ENCODE measurements at regions not wholly inside any gene's neighbourhood (a gene's known extent, or its start where the extent isn't known, plus 50 kb on each side); places are given as distances from the start of the nearest gene placed in this dataset.

DNA sequence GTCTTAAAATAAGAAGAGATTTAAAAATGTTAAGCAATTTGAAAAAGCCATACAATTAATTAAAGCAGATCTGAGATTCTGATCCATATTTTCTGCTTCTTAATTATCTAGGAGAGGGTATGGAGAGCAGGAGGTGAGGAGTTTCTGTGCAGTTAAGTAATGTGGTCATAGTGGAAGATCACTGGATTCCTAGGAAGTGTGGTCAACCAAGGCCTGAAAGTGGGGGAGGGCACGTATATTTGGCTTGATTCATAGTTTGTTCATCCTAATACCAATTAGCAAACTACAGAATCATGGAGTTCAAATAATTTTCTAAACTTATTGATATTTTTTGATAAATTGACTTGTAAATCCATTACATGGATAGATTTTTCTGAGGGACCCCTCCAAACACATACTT, 768.3 kb downstream of the RAPGEF2 start:
- no peak overlapping the region for H3K4me3 ChIP-seq (replicated peaks in 1 of 2; ENCODE audit: low read depth in 2 of 2, low read length in 2 of 2)
- no peak for DNase-seq (ENCODE audit: low read depth in 2 of 2)
- no peak for TF ChIP-seq CTCF (IDR thresholded peaks at IDR 0.05; ENCODE audit: low read depth, low read length)

- DNase-seq (ENCODE audit: low read depth in 2 of 2) = no peak
- no peak overlapping the region for H3K4me3 ChIP-seq (replicated peaks in 1 of 2; ENCODE audit: low read depth in 2 of 2, low read length in 2 of 2)
- TF ChIP-seq CTCF (IDR thresholded peaks at IDR 0.05; ENCODE audit: low read depth, low read length) = no peak
Observed at GRCh38 chr4:159881158-159881557, 778.3 kb downstream of the RAPGEF2 start.

- TF ChIP-seq CTCF (IDR thresholded peaks at IDR 0.05; ENCODE audit: low read depth, low read length) = no peak
- no peak overlapping the region for H3K4me3 ChIP-seq (replicated peaks in 1 of 2; ENCODE audit: low read depth in 2 of 2, low read length in 2 of 2)
- no peak for DNase-seq (ENCODE audit: low read depth in 2 of 2)
Observed at GRCh38 chr4:159884989-159885388, 782.1 kb downstream of the RAPGEF2 start.

DNA sequence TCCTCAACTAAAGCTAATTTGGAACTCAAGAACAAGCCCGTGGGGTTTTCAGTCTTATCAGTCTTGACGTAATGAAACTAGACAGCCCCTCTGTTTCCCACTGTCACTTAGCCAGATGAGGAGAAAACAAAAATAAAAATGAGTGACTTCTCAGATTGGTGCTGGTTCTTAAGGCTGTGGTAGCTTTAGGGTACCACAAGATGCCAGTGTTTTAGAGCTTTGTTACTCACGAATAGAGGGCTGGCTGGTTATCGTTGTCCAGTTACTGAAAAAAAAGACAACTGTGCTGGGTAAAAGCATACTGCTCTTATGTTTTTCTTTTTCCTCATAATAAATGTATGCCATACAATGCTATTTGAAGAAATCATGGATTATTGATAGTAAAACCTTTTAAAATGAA, 796.7 kb downstream of the RAPGEF2 start:
- H3K4me3 ChIP-seq (replicated peaks in 1 of 2; ENCODE audit: low read depth in 2 of 2, low read length in 2 of 2) = no peak overlapping the region
- DNase-seq (ENCODE audit: low read depth in 2 of 2) = no peak
- TF ChIP-seq CTCF (IDR thresholded peaks at IDR 0.05; ENCODE audit: low read depth, low read length) = no peak

- no peak overlapping the region for H3K4me3 ChIP-seq (replicated peaks in 1 of 2; ENCODE audit: low read depth in 2 of 2, low read length in 2 of 2)
- TF ChIP-seq CTCF (IDR thresholded peaks at IDR 0.05; ENCODE audit: low read depth, low read length) = no peak
- no peak for DNase-seq (ENCODE audit: low read depth in 2 of 2)
Observed at GRCh38 chr4:159900562-159900961, 797.7 kb downstream of the RAPGEF2 start.

DNA sequence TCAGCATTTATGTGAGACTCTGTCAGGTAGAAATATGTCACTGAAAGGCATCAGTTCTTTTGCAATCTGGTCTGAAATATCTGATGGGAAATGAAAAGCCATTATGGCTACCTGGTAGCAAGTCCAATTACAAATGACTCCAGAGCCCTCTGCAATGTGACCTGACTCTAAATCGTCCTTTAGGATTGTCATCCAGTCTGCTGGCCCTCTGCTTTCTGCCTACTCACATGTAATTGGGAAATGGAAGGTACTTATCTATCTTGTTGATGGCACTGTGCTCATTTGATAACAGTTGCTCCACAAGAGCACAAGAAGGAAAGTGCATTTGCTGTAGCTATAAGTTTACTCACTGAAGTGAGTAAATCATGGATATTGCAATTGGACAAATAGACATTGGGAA, 799.8 kb downstream of the RAPGEF2 start:
- TF ChIP-seq CTCF (IDR thresholded peaks at IDR 0.05; ENCODE audit: low read depth, low read length) = no peak
- H3K4me3 ChIP-seq (replicated peaks in 1 of 2; ENCODE audit: low read depth in 2 of 2, low read length in 2 of 2) = no peak overlapping the region
- DNase-seq (ENCODE audit: low read depth in 2 of 2) = no peak

- no peak overlapping the region for H3K4me3 ChIP-seq (replicated peaks in 1 of 2; ENCODE audit: low read depth in 2 of 2, low read length in 2 of 2)
- no peak for TF ChIP-seq CTCF (IDR thresholded peaks at IDR 0.05; ENCODE audit: low read depth, low read length)
- DNase-seq (ENCODE audit: low read depth in 2 of 2) = no peak
Observed at GRCh38 chr4:159904906-159905305, 802.0 kb downstream of the RAPGEF2 start.
